ENCODE measurements at regions not wholly inside any gene's neighbourhood (a gene's known extent, or its start where the extent isn't known, plus 50 kb on each side); places are given as distances from the start of the nearest gene placed in this dataset.
A peak's percentile ranks its signal among the peaks of the same experiment; 100 is the strongest.

DNA sequence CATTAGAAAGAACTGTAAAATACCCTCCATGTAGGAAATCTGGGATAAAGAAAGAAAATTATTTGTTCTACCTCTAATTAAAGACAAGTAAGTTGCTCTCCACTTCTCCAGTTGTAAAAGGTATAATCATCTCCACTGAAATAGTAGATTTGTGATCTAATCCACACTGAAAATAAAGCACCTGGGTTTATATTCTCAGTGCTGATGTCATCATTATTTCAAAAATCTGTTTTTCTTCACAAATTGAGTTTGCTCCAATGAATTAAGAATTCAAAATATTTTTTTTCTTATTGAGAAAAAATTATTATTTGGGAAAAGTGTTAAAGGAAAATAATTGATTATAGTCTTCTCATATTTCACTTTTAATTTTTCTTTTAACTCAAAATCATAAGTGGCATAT lies 869.2 kb downstream of the SLC16A7 start:
- no peak overlapping the region for H3K27ac Mint-ChIP-seq
- H3K4me3 Mint-ChIP-seq: no peak overlapping the region
- TF ChIP-seq, protein P1, sequence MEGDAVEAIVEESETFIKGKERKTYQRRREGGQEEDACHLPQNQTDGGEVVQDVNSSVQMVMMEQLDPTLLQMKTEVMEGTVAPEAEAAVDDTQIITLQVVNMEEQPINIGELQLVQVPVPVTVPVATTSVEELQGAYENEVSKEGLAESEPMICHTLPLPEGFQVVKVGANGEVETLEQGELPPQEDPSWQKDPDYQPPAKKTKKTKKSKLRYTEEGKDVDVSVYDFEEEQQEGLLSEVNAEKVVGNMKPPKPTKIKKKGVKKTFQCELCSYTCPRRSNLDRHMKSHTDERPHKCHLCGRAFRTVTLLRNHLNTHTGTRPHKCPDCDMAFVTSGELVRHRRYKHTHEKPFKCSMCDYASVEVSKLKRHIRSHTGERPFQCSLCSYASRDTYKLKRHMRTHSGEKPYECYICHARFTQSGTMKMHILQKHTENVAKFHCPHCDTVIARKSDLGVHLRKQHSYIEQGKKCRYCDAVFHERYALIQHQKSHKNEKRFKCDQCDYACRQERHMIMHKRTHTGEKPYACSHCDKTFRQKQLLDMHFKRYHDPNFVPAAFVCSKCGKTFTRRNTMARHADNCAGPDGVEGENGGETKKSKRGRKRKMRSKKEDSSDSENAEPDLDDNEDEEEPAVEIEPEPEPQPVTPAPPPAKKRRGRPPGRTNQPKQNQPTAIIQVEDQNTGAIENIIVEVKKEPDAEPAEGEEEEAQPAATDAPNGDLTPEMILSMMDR (IDR thresholded peaks at IDR 0.05; ENCODE audit: unreplicated experiment): no peak
- H3K9me3 Mint-ChIP-seq: no peaks in the 10 kb centered on the region
- no peaks in the 10 kb centered on the region for H3K27me3 Mint-ChIP-seq (ENCODE audit: low read depth)
- no peaks in the 10 kb centered on the region for H3K36me3 Mint-ChIP-seq
- H3K4me1 Mint-ChIP-seq: no peaks in the 10 kb centered on the region
- no peak for DNase-seq (ENCODE audit: low spot score in 2 of 2, unreplicated experiment in 2 of 2)

GRCh38 chr12:60468546-60468945 lies 872.7 kb downstream of the SLC16A7 start:
- Mint-ChIP-seq H3K27ac (no peak overlapping the region), H3K36me3 (no peaks in the 10 kb centered on the region)

DNA sequence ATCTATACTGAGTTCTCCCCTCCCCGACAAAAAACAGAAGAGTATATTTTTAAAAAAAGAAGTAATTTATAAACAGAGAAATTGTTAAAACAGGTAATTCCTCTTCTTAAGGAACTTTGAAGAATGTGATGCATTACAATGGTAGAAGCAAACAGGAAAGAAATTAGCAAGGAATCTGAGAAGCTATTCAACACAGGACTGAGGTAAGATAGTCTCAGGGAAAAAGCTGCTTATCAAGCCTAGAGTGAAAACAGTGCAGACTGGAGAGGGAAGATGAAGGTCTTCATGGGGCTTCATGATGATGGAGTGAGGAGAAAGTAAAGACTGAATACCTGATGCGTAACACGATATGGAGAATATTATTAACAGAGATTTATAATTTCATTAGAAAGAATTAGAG lies 880.0 kb downstream of the SLC16A7 start:
- no peaks in the 10 kb centered on the region for H3K4me1 Mint-ChIP-seq
- DNase-seq (ENCODE audit: low spot score in 2 of 2, unreplicated experiment in 2 of 2): no peak
- H3K27ac Mint-ChIP-seq: no peak overlapping the region
- no peaks in the 10 kb centered on the region for H3K36me3 Mint-ChIP-seq
- H3K4me3 Mint-ChIP-seq: no peak overlapping the region
- TF ChIP-seq, protein P1 (IDR thresholded peaks at IDR 0.05; ENCODE audit: unreplicated experiment): no peak
- peaks cover 2% of the 10 kb centered on the region for H3K27me3 Mint-ChIP-seq (ENCODE audit: low read depth)
- no peaks in the 10 kb centered on the region for H3K9me3 Mint-ChIP-seq

More at GRCh38 chr12:60468546-60468945, 872.7 kb downstream of the SLC16A7 start:
- no peak for DNase-seq (ENCODE audit: low spot score in 2 of 2, unreplicated experiment in 2 of 2)
- Mint-ChIP-seq H3K4me1 (no peaks in the 10 kb centered on the region), H3K4me3 (no peak overlapping the region), H3K9me3 (no peaks in the 10 kb centered on the region), H3K27me3 (ENCODE audit: low read depth) (no peaks in the 10 kb centered on the region)
- TF ChIP-seq, protein P1 (IDR thresholded peaks at IDR 0.05; ENCODE audit: unreplicated experiment): no peak

DNA sequence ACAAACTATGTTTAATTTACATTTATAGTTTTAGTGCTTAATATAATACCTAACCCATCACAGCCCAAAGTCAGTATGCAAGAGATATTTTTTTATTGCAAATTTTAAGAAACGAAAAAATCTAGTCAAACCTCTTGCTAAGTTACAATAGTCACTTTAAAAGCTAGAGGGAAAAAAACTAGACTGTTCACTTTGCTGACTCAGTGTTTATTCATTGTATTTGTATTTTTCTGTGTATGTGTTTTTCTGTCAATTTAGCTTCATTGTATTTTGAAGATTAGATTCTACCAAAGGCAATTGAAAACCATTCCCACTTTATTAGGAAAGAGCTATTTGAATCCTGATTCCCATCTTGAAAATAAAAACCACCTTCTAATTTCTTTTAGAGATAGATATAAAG lies 891.5 kb downstream of the SLC16A7 start:
- H3K9me3 Mint-ChIP-seq: peaks cover 5% of the 10 kb centered on the region
- H3K4me1 Mint-ChIP-seq: no peaks in the 10 kb centered on the region
- DNase-seq (ENCODE audit: low spot score in 2 of 2, unreplicated experiment in 2 of 2): no peak
- H3K27ac Mint-ChIP-seq: no peak overlapping the region
- TF ChIP-seq, protein P1 (IDR thresholded peaks at IDR 0.05; ENCODE audit: unreplicated experiment): no peak
- no peaks in the 10 kb centered on the region for H3K36me3 Mint-ChIP-seq
- H3K27me3 Mint-ChIP-seq (ENCODE audit: low read depth): no peaks in the 10 kb centered on the region
- H3K4me3 Mint-ChIP-seq: no peak overlapping the region

- Mint-ChIP-seq H3K4me1 (no peaks in the 10 kb centered on the region), H3K9me3 (no peaks in the 10 kb centered on the region), H3K27me3 (ENCODE audit: low read depth) (no peaks in the 10 kb centered on the region), H3K4me3 (no peak overlapping the region), H3K27ac (no peak overlapping the region), H3K36me3 (no peaks in the 10 kb centered on the region)
- TF ChIP-seq, protein P1 (IDR thresholded peaks at IDR 0.05; ENCODE audit: unreplicated experiment): no peak
- no peak for DNase-seq (ENCODE audit: low spot score in 2 of 2, unreplicated experiment in 2 of 2)
Measured at GRCh38 chr12:60489071-60489470, 893.2 kb downstream of the SLC16A7 start.

DNA sequence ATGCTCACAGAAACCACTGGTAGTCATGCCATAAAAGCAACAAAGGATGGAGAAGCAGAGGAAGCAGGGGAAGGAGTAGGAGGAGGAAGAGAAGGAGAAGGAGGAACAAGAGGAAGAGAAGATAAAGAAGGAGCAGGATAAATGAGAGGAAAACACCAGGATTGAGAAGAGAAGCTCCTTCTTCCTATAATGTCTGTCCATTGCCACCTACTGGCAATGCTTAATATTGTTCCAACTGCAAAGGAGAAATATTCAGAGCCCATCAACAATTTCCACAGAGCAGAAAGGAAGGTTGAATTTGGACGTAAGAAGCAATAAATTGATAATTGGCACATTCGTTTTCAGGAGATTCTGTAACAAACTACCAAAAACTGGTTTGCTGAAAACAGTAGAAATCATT lies 898.4 kb downstream of the SLC16A7 start:
- Mint-ChIP-seq H3K9me3 (no peaks in the 10 kb centered on the region), H3K27ac (no peak overlapping the region), H3K4me3 (no peak overlapping the region), H3K36me3 (no peaks in the 10 kb centered on the region), H3K4me1 (no peaks in the 10 kb centered on the region), H3K27me3 (ENCODE audit: low read depth) (no peaks in the 10 kb centered on the region)
- no peak for DNase-seq (ENCODE audit: low spot score in 2 of 2, unreplicated experiment in 2 of 2)
- TF ChIP-seq, protein P1 (IDR thresholded peaks at IDR 0.05; ENCODE audit: unreplicated experiment): peak; percentile 70
